Tibial nerve (tissue), 4 donors: ENCODE measurements at regions not wholly inside any gene's neighbourhood (a gene's known extent, or its start where the extent isn't known, plus 50 kb on each side); places are given as distances from the start of the nearest gene placed in this dataset.

Experiments used
- DNase-seq, 2 donors: peaks; one replicate each; pipeline ENCODE4 v3.0.0-alpha.2; 2019; ENCODE audit warnings: low spot score in 2 of 2
- H3K27ac ChIP-seq, 4 donors: fragments of 200-600 bp; sonication (generic) in 3 of 4; one replicate each; pipeline ENCODE4 v1.5.1; 2017 to 2019; ENCODE audit warnings: mild to moderate bottlenecking in 1 of 4
- H3K27me3 ChIP-seq, 2 donors: fragments of 200-600 bp; sonication (generic) in 1 of 2; one replicate each; pipeline versions ENCODE4 v1.5.1 to v1.6.0; 2017 to 2019
- H3K36me3 ChIP-seq, 3 donors: fragments of 200-600 bp; sonication (generic); one replicate each; pipeline ENCODE4 v1.5.1; 2018 to 2019
- H3K4me1 ChIP-seq, 4 donors: fragments of 200-600 bp; sonication (generic) in 3 of 4; one replicate each; pipeline ENCODE4 v1.5.1; 2017 to 2019
- H3K4me3 ChIP-seq, 4 donors: fragments of 200-600 bp; sonication (generic) in 3 of 4; one replicate each; pipeline ENCODE4 v1.5.1; 2017 to 2019; ENCODE audit warnings: mild to moderate bottlenecking in 1 of 4, moderate library complexity in 1 of 4
- H3K9me3 ChIP-seq, 4 donors: fragments of 200-600 bp; sonication (generic) in 3 of 4; one replicate each; pipeline ENCODE4 v1.5.1; 2017 to 2019
- EP300 ChIP-seq, 2 donors: sonication (generic); formaldehyde crosslinking; IDR thresholded peaks; one replicate each; pipeline ENCODE4 v1.6.1; 2017; ENCODE audit warnings: antibody characterized with exemption in 2 of 2, mild to moderate bottlenecking in 1 of 2
- POLR2A ChIP-seq, 2 donors: fragments of 450-650 bp; IDR thresholded peaks; one replicate each; pipeline ENCODE4 v1.6.1; 2017; ENCODE audit warnings: antibody characterized with exemption in 2 of 2, mild to moderate bottlenecking in 2 of 2, moderate library complexity in 2 of 2
- WGBS, 2 donors: methylation state at CpG; one replicate each; pipeline ENCODE4 v1.1.5; 2018; 5-methylcytosine and 5-hydroxymethylcytosine counted together
- TF ChIP-seq, protein P1 (sequence below), 5 experiments: fragments of 200-600 bp in 3 of 5; fragments of 450-650 bp in 2 of 5; sonication (generic) in 3 of 5; IDR thresholded peaks; one replicate each; pipeline ENCODE4 v1.5.1; 2016 to 2019; ENCODE audit warnings: antibody characterized with exemption in 5 of 5, mild to moderate bottlenecking in 3 of 5, moderate library complexity in 2 of 5

DNA sequence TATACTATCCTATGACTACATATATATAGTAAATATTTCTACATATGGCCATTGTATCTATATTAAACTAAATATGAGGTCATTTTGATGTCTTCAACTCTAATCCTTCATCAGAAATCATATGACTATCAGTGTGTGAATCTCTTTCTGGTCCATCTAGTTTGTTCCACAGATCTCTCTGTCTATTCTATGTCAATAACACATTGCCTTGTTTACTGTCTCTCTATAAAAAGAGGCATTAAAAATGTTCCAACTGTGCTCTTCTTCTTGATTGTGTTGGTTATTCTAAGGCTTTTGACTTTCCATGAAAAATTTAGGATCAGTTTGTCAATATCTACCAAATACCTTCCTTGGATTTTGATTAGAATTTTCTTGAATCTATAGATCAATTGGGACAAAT is 338.3 kb upstream of the FSTL5 start:
- H3K27ac ChIP-seq: no peak overlapping the region
- TF ChIP-seq EP300 (IDR thresholded peaks at IDR 0.05) (no peak), POLR2A (IDR thresholded peaks at IDR 0.05) (no peak)
- TF ChIP-seq, protein P1, sequence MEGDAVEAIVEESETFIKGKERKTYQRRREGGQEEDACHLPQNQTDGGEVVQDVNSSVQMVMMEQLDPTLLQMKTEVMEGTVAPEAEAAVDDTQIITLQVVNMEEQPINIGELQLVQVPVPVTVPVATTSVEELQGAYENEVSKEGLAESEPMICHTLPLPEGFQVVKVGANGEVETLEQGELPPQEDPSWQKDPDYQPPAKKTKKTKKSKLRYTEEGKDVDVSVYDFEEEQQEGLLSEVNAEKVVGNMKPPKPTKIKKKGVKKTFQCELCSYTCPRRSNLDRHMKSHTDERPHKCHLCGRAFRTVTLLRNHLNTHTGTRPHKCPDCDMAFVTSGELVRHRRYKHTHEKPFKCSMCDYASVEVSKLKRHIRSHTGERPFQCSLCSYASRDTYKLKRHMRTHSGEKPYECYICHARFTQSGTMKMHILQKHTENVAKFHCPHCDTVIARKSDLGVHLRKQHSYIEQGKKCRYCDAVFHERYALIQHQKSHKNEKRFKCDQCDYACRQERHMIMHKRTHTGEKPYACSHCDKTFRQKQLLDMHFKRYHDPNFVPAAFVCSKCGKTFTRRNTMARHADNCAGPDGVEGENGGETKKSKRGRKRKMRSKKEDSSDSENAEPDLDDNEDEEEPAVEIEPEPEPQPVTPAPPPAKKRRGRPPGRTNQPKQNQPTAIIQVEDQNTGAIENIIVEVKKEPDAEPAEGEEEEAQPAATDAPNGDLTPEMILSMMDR (IDR thresholded peaks at IDR 0.05): no peak
- H3K4me1 ChIP-seq: no peaks in the 10 kb centered on the region
- DNase-seq: no peak
- H3K4me3 ChIP-seq: no peak overlapping the region
- no peaks in the 10 kb centered on the region for H3K36me3 ChIP-seq
- no peaks in the 10 kb centered on the region for H3K27me3 ChIP-seq
- H3K9me3 ChIP-seq: no peaks in the 10 kb centered on the region

DNA sequence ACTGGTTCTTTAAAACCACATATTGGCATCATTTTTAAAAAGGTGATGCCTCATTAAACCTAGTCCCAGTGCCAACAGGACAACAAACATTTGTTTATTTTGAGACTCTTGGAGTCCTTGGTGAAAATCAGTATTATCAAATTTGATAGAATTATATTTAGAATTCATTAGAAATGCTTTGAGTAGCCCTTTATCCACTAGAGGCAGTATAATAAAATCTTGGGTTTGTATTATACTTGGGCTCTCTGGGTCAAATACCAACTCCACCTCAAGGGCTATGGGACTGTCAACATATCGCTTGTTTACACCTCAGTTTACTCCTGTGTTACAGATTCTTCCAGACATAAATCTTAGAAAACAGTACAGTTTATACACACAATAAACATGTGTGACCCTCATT is 335.7 kb upstream of the FSTL5 start:
- Histone ChIP-seq H3K4me1 (no peaks in the 10 kb centered on the region), H3K27ac (no peak overlapping the region), H3K36me3 (no peaks in the 10 kb centered on the region), H3K27me3 (no peaks in the 10 kb centered on the region), H3K9me3 (no peaks in the 10 kb centered on the region), H3K4me3 (no peak overlapping the region)
- no peak for DNase-seq
- WGBS, 2 donors: 82 to 94% methylated on average over 1 of the region's 1 CpG
- TF ChIP-seq, protein P1 (IDR thresholded peaks at IDR 0.05): peak in 3 of 5 experiments; percentile 3 to 25 (median 7)
- TF ChIP-seq EP300 (IDR thresholded peaks at IDR 0.05): no peak

DNA sequence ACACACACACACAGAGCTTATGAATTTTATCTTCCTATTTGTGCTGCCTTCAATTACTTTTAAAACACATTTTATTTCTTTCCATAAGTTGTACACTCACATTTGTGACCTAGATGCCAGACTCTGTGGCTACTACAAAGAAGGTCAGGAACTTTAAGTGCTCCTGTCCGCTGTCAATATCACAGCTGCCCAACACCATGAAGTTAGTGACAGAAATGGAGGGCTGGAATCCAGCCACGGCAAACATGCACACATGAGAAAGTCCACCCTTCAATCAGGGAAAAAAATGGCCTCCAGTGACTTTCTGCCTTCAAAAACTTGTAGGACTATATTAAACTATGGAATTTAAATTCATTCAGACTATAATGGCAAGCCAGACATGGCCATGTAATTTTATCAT is 334.4 kb upstream of the FSTL5 start:
- TF ChIP-seq EP300 (IDR thresholded peaks at IDR 0.05): no peak
- TF ChIP-seq, protein P1 (IDR thresholded peaks at IDR 0.05): no peak
- no peak for TF ChIP-seq POLR2A (IDR thresholded peaks at IDR 0.05)
- H3K27ac ChIP-seq: no peak overlapping the region
- no peak for DNase-seq
- no peaks in the 10 kb centered on the region for H3K27me3 ChIP-seq
- H3K9me3 ChIP-seq: no peaks in the 10 kb centered on the region
- WGBS, 2 donors: 55 to 61% methylated on average over 2 of the region's 2 CpGs
- H3K4me3 ChIP-seq: no peak overlapping the region
- no peaks in the 10 kb centered on the region for H3K4me1 ChIP-seq
- no peaks in the 10 kb centered on the region for H3K36me3 ChIP-seq

DNA sequence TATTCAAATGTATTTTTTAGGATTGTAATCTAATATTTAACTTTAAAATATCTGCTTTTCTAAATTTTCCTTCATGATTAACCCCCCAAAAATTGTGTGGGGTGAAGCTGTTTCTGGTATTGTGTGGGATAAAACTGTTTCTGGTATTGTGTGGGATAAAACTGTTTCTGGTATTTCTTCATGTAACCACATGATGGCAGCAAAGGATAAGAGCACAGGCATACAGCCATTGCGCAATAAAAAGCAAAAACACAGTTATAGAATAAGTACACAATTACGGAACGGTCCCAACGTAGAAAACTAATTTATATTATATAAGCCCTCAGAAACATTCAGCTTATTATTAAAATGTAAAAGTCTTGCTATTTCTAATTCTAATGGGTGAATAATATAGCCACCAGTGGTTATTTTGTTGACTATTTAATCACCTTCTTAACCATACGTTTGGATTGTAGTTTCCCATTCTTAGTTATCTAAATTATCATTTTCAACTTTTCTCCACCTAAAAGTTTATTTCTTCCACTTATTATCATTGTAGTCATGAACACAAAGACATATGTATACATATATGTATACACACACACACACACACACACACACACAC is 333.9 kb upstream of the FSTL5 start:
- no peak for TF ChIP-seq POLR2A (IDR thresholded peaks at IDR 0.05)
- TF ChIP-seq, protein P1 (IDR thresholded peaks at IDR 0.05): peak; percentile 69 to 82 (median 80)
- no peak for DNase-seq
- Histone ChIP-seq H3K4me3 (no peak overlapping the region), H3K4me1 (no peaks in the 10 kb centered on the region), H3K9me3 (no peaks in the 10 kb centered on the region), H3K36me3 (no peaks in the 10 kb centered on the region), H3K27me3 (no peaks in the 10 kb centered on the region), H3K27ac (no peak overlapping the region)
- WGBS, 2 donors: 2 to 6% methylated on average over 5 of the region's 5 CpGs

DNA sequence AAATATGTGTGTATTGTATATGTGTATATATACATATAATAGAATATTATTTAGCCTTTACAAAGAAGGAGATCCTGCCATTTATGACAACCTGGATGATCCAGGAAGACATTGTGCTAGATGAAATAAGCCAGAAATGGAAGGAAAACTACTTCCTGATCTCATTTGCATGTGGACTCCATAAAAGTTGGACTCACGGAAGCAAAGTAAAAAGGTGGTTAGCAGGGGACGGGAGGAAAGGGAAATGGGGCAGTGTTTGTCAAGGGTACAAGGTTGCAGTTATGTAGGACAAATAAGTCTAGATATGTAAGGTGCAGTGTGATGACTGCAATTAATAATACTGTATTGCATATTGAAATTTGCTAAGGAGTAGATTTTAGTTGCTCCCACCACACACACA is 331.1 kb upstream of the FSTL5 start:
- TF ChIP-seq POLR2A (IDR thresholded peaks at IDR 0.05): no peak
- TF ChIP-seq EP300 (IDR thresholded peaks at IDR 0.05): no peak
- TF ChIP-seq, protein P1 (IDR thresholded peaks at IDR 0.05): no peak

More for the DNA sequence above, 331.1 kb upstream of the FSTL5 start:
- 62 to 66% methylated on average over 2 of the region's 2 CpGs for whole genome bisulfite sequencing, 2 donors
- no peak for DNase-seq
- H3K4me3 ChIP-seq: no peak overlapping the region
- H3K9me3 ChIP-seq: no peaks in the 10 kb centered on the region
- no peaks in the 10 kb centered on the region for H3K36me3 ChIP-seq
- H3K27me3 ChIP-seq: no peaks in the 10 kb centered on the region
- no peak overlapping the region for H3K27ac ChIP-seq
- no peaks in the 10 kb centered on the region for H3K4me1 ChIP-seq
